SK-N-SH (cell line): ENCODE measurements at regions not wholly inside any gene's neighbourhood (a gene's known extent, or its start where the extent isn't known, plus 50 kb on each side); places are given as distances from the start of the nearest gene placed in this dataset.

Experiments
- EP300 ChIP-seq, 2 experiments: IDR thresholded peaks; 2 replicates each; pipeline versions ENCODE4 v1.4.0 to v1.6.1; 2012; ENCODE audit warnings: borderline replicate concordance in 1 of 2, low read depth in 1 of 2, low read length in 1 of 2
- EZH2phosphoT487 ChIP-seq: fragments of 200-600 bp; sonication (generic); IDR thresholded peaks from 2 replicates; pipeline ENCODE4 v1.6.1; 2017; ENCODE audit warnings: low read depth, mixed run types, mild to moderate bottlenecking, antibody characterized with exemption, moderate library complexity, borderline replicate concordance
- FOXM1 ChIP-seq: IDR thresholded peaks from 2 replicates; pipeline ENCODE4 v1.4.0; 2012; ENCODE audit warnings: low read depth, mild to moderate bottlenecking
- JUND ChIP-seq: IDR thresholded peaks from 2 replicates; pipeline ENCODE4 v1.4.0; 2012
- NFIC ChIP-seq: IDR thresholded peaks from 2 replicates; pipeline ENCODE4 v1.4.0; 2012; ENCODE audit warnings: borderline replicate concordance
- POLR2AphosphoS5 ChIP-seq: IDR thresholded peaks from 2 replicates; pipeline ENCODE4 v1.6.1; 2012; ENCODE audit warnings: low read depth, low read length
- TAF1 ChIP-seq: IDR thresholded peaks from 2 replicates; pipeline ENCODE4 v1.6.1; 2012; ENCODE audit warnings: low read depth, mild to moderate bottlenecking, low read length, moderate library complexity, borderline replicate concordance
- TCF12 ChIP-seq: IDR thresholded peaks from 2 replicates; pipeline ENCODE4 v1.4.0; 2012
- TF ChIP-seq, protein P1 (sequence below): IDR thresholded peaks from 2 replicates; pipeline ENCODE4 v1.4.0; 2012; ENCODE audit warnings: low read depth
- TF ChIP-seq, protein P2 (sequence below): fragments of 200-600 bp; sonication (generic); IDR thresholded peaks from 2 replicates; pipeline ENCODE4 v1.6.1; 2017; ENCODE audit warnings: antibody characterized with exemption, mild to moderate bottlenecking, moderate library complexity
- TF ChIP-seq, protein P3 (sequence below): IDR thresholded peaks from 2 replicates; pipeline ENCODE4 v1.4.0; 2012; ENCODE audit warnings: low read depth, borderline replicate concordance

DNA sequence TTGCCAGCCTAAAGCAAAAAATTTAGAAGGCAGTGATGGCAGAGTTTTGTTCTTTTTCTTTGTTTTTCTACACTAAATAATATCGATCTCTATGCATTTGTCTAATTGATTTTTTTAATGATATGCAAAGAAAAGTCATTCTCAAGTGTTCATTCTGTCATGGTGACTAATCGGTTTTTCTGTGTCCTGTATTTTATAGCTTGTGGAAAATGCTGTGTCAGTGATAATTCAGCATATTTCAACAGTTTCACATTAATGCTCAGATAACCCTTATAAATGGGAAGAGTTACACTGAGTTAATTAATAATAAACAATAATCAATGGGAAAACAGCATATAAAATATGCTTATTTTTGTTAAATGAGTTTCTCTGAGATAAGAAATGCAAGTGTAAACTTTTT, 824.9 kb downstream of the AMY1C start:
- TF ChIP-seq FOXM1 (no peak), EP300 (IDR thresholded peaks at IDR 0.05; ENCODE audit: borderline replicate concordance in 1 of 2, low read depth in 1 of 2, low read length in 1 of 2) (no peak), POLR2AphosphoS5 (no peak), EZH2phosphoT487 (no peak), TCF12 (no peak), JUND (no peak), NFIC (no peak), TAF1 (no peak)
- TF ChIP-seq, protein P1, sequence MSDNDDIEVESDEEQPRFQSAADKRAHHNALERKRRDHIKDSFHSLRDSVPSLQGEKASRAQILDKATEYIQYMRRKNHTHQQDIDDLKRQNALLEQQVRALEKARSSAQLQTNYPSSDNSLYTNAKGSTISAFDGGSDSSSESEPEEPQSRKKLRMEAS = no peak
- TF ChIP-seq, protein P2, sequence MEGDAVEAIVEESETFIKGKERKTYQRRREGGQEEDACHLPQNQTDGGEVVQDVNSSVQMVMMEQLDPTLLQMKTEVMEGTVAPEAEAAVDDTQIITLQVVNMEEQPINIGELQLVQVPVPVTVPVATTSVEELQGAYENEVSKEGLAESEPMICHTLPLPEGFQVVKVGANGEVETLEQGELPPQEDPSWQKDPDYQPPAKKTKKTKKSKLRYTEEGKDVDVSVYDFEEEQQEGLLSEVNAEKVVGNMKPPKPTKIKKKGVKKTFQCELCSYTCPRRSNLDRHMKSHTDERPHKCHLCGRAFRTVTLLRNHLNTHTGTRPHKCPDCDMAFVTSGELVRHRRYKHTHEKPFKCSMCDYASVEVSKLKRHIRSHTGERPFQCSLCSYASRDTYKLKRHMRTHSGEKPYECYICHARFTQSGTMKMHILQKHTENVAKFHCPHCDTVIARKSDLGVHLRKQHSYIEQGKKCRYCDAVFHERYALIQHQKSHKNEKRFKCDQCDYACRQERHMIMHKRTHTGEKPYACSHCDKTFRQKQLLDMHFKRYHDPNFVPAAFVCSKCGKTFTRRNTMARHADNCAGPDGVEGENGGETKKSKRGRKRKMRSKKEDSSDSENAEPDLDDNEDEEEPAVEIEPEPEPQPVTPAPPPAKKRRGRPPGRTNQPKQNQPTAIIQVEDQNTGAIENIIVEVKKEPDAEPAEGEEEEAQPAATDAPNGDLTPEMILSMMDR = no peak
- TF ChIP-seq, protein P3, sequence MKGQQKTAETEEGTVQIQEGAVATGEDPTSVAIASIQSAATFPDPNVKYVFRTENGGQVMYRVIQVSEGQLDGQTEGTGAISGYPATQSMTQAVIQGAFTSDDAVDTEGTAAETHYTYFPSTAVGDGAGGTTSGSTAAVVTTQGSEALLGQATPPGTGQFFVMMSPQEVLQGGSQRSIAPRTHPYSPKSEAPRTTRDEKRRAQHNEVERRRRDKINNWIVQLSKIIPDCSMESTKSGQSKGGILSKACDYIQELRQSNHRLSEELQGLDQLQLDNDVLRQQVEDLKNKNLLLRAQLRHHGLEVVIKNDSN = no peak
